ENCODE measurements at regions not wholly inside any gene's neighbourhood (a gene's known extent, or its start where the extent isn't known, plus 50 kb on each side); places are given as distances from the start of the nearest gene placed in this dataset.
"Not testable (repeated sequence)": the region's sequence is repeated elsewhere in the genome, so short reads cannot be mapped to it uniquely, and the experiment has no call there.

- DNase-seq (ENCODE audit: low spot score) = no peak
Measured at GRCh38 chr9:75541734-75542133, 348.7 kb upstream of the PCSK5 start.

DNA sequence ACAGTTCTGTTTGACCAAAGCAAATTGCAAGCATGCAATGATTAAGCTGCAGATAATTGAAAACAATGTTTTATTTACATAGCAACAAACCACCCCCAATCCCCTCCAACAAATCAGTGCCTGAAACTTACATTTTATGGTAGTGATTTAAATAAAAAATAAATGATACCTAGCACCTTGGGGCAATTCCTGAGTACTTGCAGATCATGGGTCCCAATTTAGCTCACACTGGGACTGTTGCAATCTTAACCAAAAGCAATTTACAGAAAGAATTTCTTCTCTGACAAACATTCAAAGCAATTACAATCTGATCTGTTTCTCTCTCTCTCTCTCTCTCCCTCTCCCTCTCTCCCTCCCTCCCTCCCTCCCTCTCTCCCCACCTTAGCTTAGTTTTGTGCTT, 345.7 kb upstream of the PCSK5 start:
- no peak for DNase-seq (ENCODE audit: low spot score)

DNA sequence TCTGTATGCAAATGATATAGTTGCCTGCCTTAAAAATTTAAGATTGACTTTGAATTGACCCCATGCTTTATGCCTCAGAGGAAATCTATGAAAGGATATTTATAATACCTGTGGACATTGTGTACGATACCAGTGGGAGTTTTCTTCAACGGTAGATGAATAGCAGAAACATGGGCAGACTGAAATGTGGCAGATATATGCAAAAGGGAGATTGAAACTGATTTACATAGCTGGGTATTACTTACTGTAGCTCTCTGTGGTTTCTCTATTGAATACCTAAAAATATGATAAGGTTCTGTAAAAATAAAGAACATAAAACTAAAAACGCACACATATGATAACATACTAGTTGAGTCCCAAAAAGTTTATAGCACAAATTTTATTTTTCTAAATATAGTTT, 345.2 kb upstream of the PCSK5 start:
- DNase-seq (ENCODE audit: low spot score) = no peak

GRCh38 chr9:75548871-75549270, 341.6 kb upstream of the PCSK5 start:
- no peak for DNase-seq (ENCODE audit: low spot score)

- DNase-seq (ENCODE audit: low spot score) = no peak
Measured at GRCh38 chr9:75551861-75552260, 338.6 kb upstream of the PCSK5 start.

DNA sequence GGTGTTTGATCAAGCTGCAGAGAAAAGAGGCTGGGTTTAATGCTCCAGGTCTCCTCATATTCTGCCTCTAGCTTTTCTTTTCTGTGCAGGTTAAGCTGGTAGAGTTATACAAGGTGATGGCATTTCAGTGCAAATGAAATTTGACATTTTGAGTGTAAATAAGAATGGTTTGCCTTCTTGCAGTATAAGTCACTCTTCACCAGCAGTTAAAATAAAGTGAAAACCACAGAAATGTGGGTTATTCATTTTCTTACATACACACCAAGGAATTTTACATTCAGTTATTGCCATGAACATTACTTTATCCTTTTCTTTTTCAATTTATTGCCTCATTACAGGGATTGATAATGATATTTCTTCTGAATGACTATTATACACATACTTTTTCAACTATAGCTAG, 337.5 kb upstream of the PCSK5 start:
- DNase-seq (ENCODE audit: low spot score) = no peak

- not testable (repeated sequence) for DNase-seq (ENCODE audit: low spot score)
Measured at GRCh38 chr9:75566813-75567212, 323.7 kb upstream of the PCSK5 start.

DNA sequence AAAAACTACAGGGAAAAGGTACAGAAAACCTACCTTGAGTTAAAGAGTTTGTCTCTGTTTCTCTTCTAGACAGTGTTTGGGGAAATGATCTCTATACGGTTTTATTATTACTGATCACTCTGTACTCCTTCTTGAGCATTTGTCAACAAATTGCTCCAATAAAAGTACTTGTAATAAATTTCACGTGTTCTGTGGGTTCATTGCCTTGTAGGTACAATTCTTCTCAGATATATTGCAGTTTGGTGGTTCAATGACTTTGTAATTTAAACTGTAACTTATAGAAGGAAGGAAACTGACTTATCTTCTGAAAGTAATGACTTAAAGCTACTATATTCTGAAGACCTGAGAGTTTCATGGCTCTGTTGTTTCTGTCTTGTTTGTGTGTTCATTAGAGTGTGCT, 319.9 kb upstream of the PCSK5 start:
- no peak for DNase-seq (ENCODE audit: low spot score)

- DNase-seq (ENCODE audit: low spot score) = no peak
Measured at GRCh38 chr9:75574569-75574968, 315.9 kb upstream of the PCSK5 start.

- no peak for DNase-seq (ENCODE audit: low spot score)
Measured at GRCh38 chr9:75582870-75583269, 307.6 kb upstream of the PCSK5 start.

- DNase-seq (ENCODE audit: low spot score) = no peak
Measured at GRCh38 chr9:75588808-75589207, 301.7 kb upstream of the PCSK5 start.

DNA sequence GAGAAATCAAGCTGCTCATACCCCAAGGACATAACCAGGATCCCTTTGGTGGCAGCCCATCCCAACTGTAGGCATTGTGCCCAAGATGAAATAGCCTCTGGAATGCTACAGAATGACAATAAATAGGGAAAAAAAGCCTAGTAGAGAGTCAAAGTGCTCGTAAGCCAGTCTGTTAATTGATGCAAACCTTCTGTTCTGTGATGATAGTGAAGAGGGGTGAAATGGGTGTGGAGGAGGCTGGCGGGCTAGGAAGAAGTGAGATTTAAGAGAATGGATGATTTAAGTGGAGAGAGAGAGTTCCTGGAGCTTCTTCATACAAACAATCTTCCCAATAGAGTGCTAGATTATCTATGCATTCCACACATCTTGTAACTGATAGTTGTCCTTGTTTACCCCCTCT, 301.0 kb upstream of the PCSK5 start:
- DNase-seq (ENCODE audit: low spot score) = no peak

GRCh38 chr9:75591972-75592371, 298.5 kb upstream of the PCSK5 start:
- DNase-seq (ENCODE audit: low spot score) = no peak

- no peak for DNase-seq (ENCODE audit: low spot score)
Measured at GRCh38 chr9:75592586-75592985, 297.9 kb upstream of the PCSK5 start.

DNA sequence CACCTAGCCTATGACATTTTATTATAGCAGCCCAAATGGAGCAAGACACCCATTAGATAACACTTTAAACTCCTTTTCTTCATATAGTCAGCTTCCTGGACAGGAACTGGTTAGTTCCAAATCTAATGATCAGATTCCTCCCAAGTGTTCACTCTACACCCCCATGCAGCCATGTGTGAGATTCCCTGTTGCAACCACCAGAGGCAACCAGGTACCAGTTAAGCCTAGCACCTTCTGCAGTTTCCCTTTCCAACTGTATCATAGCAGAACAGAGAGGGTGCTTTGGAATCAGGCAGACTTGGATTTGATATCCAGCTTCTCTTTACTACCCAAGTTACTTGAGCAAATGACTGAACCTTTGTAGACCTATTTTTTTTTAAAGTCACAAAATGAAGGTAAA, 296.6 kb upstream of the PCSK5 start:
- DNase-seq (ENCODE audit: low spot score) = no peak

DNA sequence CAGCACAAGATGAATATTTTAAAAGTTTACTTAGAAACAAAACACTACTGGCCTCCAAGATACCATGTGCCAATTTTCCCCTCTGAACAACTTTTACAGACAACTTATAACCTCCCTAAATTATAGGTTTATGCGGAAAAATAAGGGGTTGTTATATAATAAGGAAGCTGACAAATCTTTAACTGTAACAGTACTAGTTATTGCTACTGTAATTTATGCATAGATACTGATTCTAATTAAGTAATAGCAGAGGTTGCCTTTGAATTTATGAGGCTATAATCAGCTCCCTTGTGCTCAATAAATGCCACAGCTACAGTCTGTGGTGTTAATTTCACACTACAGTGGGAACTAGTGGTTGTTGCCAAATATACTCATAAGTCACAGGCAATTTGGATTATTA, 291.3 kb upstream of the PCSK5 start:
- DNase-seq (ENCODE audit: low spot score) = no peak

DNA sequence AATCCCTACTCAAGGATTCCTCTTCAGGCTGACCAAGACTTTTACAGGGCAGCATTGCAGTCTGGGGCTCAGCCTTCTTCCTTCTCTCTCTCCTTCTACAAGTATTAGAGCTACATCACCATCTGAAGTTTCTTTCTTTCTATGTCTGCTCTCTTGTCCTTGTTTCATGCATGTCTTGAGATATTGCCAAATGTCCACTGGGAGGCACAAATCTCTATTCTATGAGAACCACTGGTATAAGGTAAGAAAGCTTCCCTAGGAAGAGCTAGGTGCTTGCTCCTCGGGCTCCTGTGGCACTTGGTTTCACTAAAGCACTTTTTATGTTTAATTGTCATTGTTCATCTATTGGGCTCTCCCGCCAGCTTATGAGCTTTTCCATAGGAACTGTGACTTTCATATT, 289.2 kb upstream of the PCSK5 start:
- DNase-seq (ENCODE audit: low spot score) = no peak

DNA sequence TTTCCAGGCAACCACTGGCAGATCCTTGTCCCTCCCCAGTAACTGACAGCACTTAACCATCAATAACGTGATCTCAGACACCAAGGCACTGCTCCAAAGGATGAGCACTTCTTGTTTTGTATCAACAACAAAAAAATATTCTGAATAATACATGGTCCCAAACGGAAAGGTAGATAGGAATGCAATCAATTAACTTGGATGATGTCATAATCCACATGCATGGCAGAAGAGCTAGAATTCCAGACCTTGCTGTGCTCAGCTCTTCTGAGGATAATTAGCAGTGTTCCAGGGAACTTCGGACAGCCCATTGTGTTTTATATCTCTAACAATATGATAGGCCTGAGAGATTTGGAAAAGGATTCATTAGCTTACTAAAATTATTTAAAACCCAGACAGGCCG, 288.4 kb upstream of the PCSK5 start:
- no peak for DNase-seq (ENCODE audit: low spot score)

GRCh38 chr9:75604661-75605060, 285.8 kb upstream of the PCSK5 start:
- DNase-seq (ENCODE audit: low spot score) = no peak

- DNase-seq (ENCODE audit: low spot score) = no peak
Measured at GRCh38 chr9:75607521-75607920, 283.0 kb upstream of the PCSK5 start.

- DNase-seq (ENCODE audit: low spot score) = no peak
Measured at GRCh38 chr9:75609401-75609800, 281.1 kb upstream of the PCSK5 start.

DNA sequence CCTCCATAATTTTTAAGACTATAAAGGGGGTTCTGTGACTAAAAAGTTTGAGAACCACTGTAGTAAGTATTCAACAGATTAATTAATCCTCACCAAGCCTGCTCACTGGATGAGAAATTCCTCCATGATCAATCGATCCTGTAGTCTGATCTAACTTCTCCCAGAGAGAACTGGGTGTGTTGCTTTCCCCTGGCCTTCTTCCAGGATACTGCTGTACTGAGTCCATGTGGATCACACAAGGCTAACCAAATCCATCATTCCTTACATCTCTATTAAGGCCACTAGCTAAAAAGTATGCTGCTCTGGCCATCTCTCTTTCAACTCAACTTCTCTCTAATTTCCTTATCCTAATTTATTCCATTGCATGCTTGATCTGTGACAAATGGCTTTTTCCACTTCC, 280.2 kb upstream of the PCSK5 start:
- no peak for DNase-seq (ENCODE audit: low spot score)

DNA sequence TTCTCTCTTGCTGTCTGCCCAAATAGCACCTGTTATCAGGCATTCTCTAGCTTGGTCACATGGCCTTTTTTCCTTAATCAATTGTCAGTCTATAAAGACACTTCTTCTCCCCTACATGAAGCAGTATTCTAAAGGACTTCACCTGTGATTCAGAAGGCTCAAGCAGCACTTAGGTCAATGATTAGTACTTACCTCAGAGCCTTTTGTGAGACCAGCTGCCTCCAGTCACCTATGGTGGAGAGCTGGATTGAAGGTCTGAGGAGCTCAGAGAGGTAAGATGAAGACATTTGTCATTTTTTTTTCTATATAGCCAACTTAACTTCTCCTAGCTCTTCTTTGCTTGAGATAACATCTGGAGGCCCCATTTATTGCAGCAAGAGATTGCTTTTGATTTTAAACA, 278.3 kb upstream of the PCSK5 start:
- no peak for DNase-seq (ENCODE audit: low spot score)

DNA sequence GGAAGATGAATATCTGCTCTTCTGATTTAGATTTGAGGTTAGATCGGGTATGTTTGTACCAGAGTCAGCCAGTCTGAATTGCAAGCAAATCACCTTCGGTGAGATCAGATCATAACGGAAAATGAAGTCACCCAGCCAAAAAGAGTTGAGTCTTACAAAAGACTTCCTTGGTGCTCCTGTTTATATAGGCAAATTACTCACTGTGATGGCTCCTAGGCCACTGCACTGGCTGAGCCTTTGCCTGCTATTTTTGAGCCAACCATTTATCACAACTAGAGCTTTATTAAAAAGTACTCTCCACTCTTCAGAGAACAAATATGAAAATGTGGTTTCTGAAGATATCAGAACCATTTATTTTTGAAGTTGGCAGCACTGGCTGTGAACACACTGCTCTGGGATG, 277.7 kb upstream of the PCSK5 start:
- no peak for DNase-seq (ENCODE audit: low spot score)

DNA sequence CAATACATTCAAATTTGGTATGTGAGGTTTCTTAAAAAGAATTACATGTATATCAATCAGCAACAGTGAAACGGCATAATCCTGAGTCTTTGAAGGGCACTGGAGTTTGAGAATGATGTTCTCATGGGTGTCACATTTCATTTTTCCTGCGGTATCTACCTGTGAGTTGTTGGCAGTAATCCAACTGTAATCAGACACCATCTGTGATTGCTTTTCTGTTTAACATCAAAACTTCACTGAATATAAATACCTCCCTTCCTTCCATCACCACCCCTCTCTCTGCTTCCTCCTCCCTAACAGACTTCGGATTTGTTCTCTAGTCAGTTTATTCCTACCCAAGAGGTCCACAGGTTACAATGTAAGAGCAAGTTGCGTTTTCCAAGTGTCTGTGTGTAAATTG, 275.2 kb upstream of the PCSK5 start:
- DNase-seq (ENCODE audit: low spot score) = no peak
